ENCODE measurements at regions not wholly inside any gene's neighbourhood (a gene's known extent, or its start where the extent isn't known, plus 50 kb on each side); places are given as distances from the start of the nearest gene placed in this dataset.

- POLR2A ChIA-PET: no interaction called here
- CTCF ChIA-PET: no interaction called here
- Histone ChIP-seq H3K27me3 (ENCODE audit: control insufficient read depth, insufficient read depth, low read length) (no peaks in the 10 kb centered on the region), H3K36me3 (ENCODE audit: control insufficient read depth, insufficient read depth, low read length) (no peaks in the 10 kb centered on the region), H3K4me3 (ENCODE audit: low read depth, low read length) (no peak overlapping the region)
- no peak for TF ChIP-seq CTCF (IDR thresholded peaks at IDR 0.05; ENCODE audit: insufficient read depth, low read depth, low read length)
- no peak for DNase-seq (ENCODE audit: low read depth)
Observed at GRCh38 chr9:103991001-103991400, 103.1 kb upstream of the SMC2 start.

- no peak for TF ChIP-seq CTCF (IDR thresholded peaks at IDR 0.05; ENCODE audit: insufficient read depth, low read depth, low read length)
- H3K4me3 ChIP-seq (ENCODE audit: low read depth, low read length): no peak overlapping the region
- H3K36me3 ChIP-seq (ENCODE audit: control insufficient read depth, insufficient read depth, low read length): no peaks in the 10 kb centered on the region
- no peak for DNase-seq (ENCODE audit: low read depth)
- CTCF ChIA-PET: no interaction called here
- H3K27me3 ChIP-seq (ENCODE audit: control insufficient read depth, insufficient read depth, low read length): no peaks in the 10 kb centered on the region
- POLR2A ChIA-PET: no interaction called here
Observed at GRCh38 chr9:103991698-103992097, 102.4 kb upstream of the SMC2 start.

- ChIA-PET POLR2A (no interaction called here), CTCF (no interaction called here)
- TF ChIP-seq CTCF (IDR thresholded peaks at IDR 0.05; ENCODE audit: insufficient read depth, low read depth, low read length): no peak
- Histone ChIP-seq H3K4me3 (ENCODE audit: low read depth, low read length) (no peak overlapping the region), H3K27me3 (ENCODE audit: control insufficient read depth, insufficient read depth, low read length) (no peaks in the 10 kb centered on the region), H3K36me3 (ENCODE audit: control insufficient read depth, insufficient read depth, low read length) (no peaks in the 10 kb centered on the region)
- DNase-seq (ENCODE audit: low read depth): no peak
Observed at GRCh38 chr9:103992938-103993579, 101.0 kb upstream of the SMC2 start.

- H3K27me3 ChIP-seq (ENCODE audit: control insufficient read depth, insufficient read depth, low read length): no peaks in the 10 kb centered on the region
- no peak overlapping the region for H3K4me3 ChIP-seq (ENCODE audit: low read depth, low read length)
- no peak for DNase-seq (ENCODE audit: low read depth)
- ChIA-PET POLR2A (no interaction called here), CTCF (no interaction called here)
- no peaks in the 10 kb centered on the region for H3K36me3 ChIP-seq (ENCODE audit: control insufficient read depth, insufficient read depth, low read length)
- TF ChIP-seq CTCF (IDR thresholded peaks at IDR 0.05; ENCODE audit: insufficient read depth, low read depth, low read length): no peak
Observed at GRCh38 chr9:103997856-103998370, 96.2 kb upstream of the SMC2 start.

GRCh38 chr9:103999375-104000062 is 94.6 kb upstream of the SMC2 start:
- no peaks in the 10 kb centered on the region for H3K36me3 ChIP-seq (ENCODE audit: control insufficient read depth, insufficient read depth, low read length)
- CTCF ChIA-PET: no interaction called here
- no peak for TF ChIP-seq CTCF (IDR thresholded peaks at IDR 0.05; ENCODE audit: insufficient read depth, low read depth, low read length)
- no peaks in the 10 kb centered on the region for H3K27me3 ChIP-seq (ENCODE audit: control insufficient read depth, insufficient read depth, low read length)
- no peak for DNase-seq (ENCODE audit: low read depth)
- POLR2A ChIA-PET: no interaction called here
- H3K4me3 ChIP-seq (ENCODE audit: low read depth, low read length): no peak overlapping the region
